ENCODE measurements at regions not wholly inside any gene's neighbourhood (a gene's known extent, or its start where the extent isn't known, plus 50 kb on each side); places are given as distances from the start of the nearest gene placed in this dataset.
"Not testable (repeated sequence)": the region's sequence is repeated elsewhere in the genome, so short reads cannot be mapped to it uniquely, and the experiment has no call there.

GRCh38 chr6:159421586-159421985, 252.4 kb downstream of the FNDC1 start:
- peaks cover 21% of the 10 kb centered on the region for H3K27me3 Mint-ChIP-seq
- H3K27ac Mint-ChIP-seq, result no peak overlapping the region
- H3K4me1 Mint-ChIP-seq (ENCODE audit: low read depth), result no peaks in the 10 kb centered on the region
- H3K9me3 Mint-ChIP-seq, result no peaks in the 10 kb centered on the region
- no peak overlapping the region for H3K4me3 Mint-ChIP-seq
- H3K36me3 Mint-ChIP-seq (ENCODE audit: low read depth), result no peaks in the 10 kb centered on the region

GRCh38 chr6:159418997-159419396, 249.8 kb downstream of the FNDC1 start:
- Mint-ChIP-seq H3K4me3 (no peak overlapping the region), H3K36me3 (ENCODE audit: low read depth) (no peaks in the 10 kb centered on the region), H3K9me3 (peaks cover 10% of the 10 kb centered on the region), H3K27ac (no peak overlapping the region), H3K27me3 (peaks cover 9% of the 10 kb centered on the region), H3K4me1 (ENCODE audit: low read depth) (no peaks in the 10 kb centered on the region)

- Mint-ChIP-seq H3K36me3 (ENCODE audit: low read depth) (no peaks in the 10 kb centered on the region), H3K9me3 (peaks cover 15% of the 10 kb centered on the region), H3K27ac (no peak overlapping the region)
Observed at GRCh38 chr6:159416891-159417560, 247.8 kb downstream of the FNDC1 start.

GRCh38 chr6:159415540-159415939, 246.3 kb downstream of the FNDC1 start:
- H3K9me3 Mint-ChIP-seq, result peaks cover 15% of the 10 kb centered on the region
- no peak overlapping the region for H3K27ac Mint-ChIP-seq
- no peak overlapping the region for H3K4me3 Mint-ChIP-seq
- H3K4me1 Mint-ChIP-seq (ENCODE audit: low read depth), result no peaks in the 10 kb centered on the region
- H3K27me3 Mint-ChIP-seq, result peaks cover 9% of the 10 kb centered on the region
- H3K36me3 Mint-ChIP-seq (ENCODE audit: low read depth), result no peaks in the 10 kb centered on the region

More at GRCh38 chr6:159416891-159417560, 247.8 kb downstream of the FNDC1 start:
- Mint-ChIP-seq H3K4me3 (no peak overlapping the region), H3K27me3 (peaks cover 9% of the 10 kb centered on the region), H3K4me1 (ENCODE audit: low read depth) (no peaks in the 10 kb centered on the region)

GRCh38 chr6:159414711-159415110, 245.5 kb downstream of the FNDC1 start:
- H3K4me1 Mint-ChIP-seq (ENCODE audit: low read depth), result no peaks in the 10 kb centered on the region
- H3K27me3 Mint-ChIP-seq, result peaks cover 7% of the 10 kb centered on the region
- no peak overlapping the region for H3K4me3 Mint-ChIP-seq
- no peak overlapping the region for H3K27ac Mint-ChIP-seq
- H3K36me3 Mint-ChIP-seq (ENCODE audit: low read depth), result no peaks in the 10 kb centered on the region
- H3K9me3 Mint-ChIP-seq, result peaks cover 15% of the 10 kb centered on the region

GRCh38 chr6:159407211-159407780, 238.1 kb downstream of the FNDC1 start:
- H3K4me3 Mint-ChIP-seq; H3K4me1 Mint-ChIP-seq (ENCODE audit: low read depth); H3K27me3 Mint-ChIP-seq; H3K9me3 Mint-ChIP-seq; H3K36me3 Mint-ChIP-seq (ENCODE audit: low read depth); H3K27ac Mint-ChIP-seq: not testable (repeated sequence)

- no peaks in the 10 kb centered on the region for H3K9me3 Mint-ChIP-seq
- no peaks in the 10 kb centered on the region for H3K4me1 Mint-ChIP-seq (ENCODE audit: low read depth)
- H3K27me3 Mint-ChIP-seq, result no peaks in the 10 kb centered on the region
- no peaks in the 10 kb centered on the region for H3K36me3 Mint-ChIP-seq (ENCODE audit: low read depth)
- no peak overlapping the region for H3K27ac Mint-ChIP-seq
- H3K4me3 Mint-ChIP-seq, result no peak overlapping the region
Observed at GRCh38 chr6:159404296-159404695, 235.1 kb downstream of the FNDC1 start.

- no peaks in the 10 kb centered on the region for H3K4me1 Mint-ChIP-seq (ENCODE audit: low read depth)
- no peaks in the 10 kb centered on the region for H3K9me3 Mint-ChIP-seq
- no peak overlapping the region for H3K4me3 Mint-ChIP-seq
- no peaks in the 10 kb centered on the region for H3K36me3 Mint-ChIP-seq (ENCODE audit: low read depth)
- no peak overlapping the region for H3K27ac Mint-ChIP-seq
- H3K27me3 Mint-ChIP-seq, result peaks cover 4% of the 10 kb centered on the region
Observed at GRCh38 chr6:159400826-159401225, 231.6 kb downstream of the FNDC1 start.

GRCh38 chr6:159399751-159400221, 230.6 kb downstream of the FNDC1 start:
- no peak overlapping the region for H3K4me3 Mint-ChIP-seq
- no peak overlapping the region for H3K27ac Mint-ChIP-seq
- H3K4me1 Mint-ChIP-seq (ENCODE audit: low read depth), result no peaks in the 10 kb centered on the region
- no peaks in the 10 kb centered on the region for H3K9me3 Mint-ChIP-seq
- peaks cover 9% of the 10 kb centered on the region for H3K27me3 Mint-ChIP-seq
- H3K36me3 Mint-ChIP-seq (ENCODE audit: low read depth), result no peaks in the 10 kb centered on the region

- peaks cover 4% of the 10 kb centered on the region for H3K9me3 Mint-ChIP-seq
- no peak overlapping the region for H3K4me3 Mint-ChIP-seq
- no peak overlapping the region for H3K27ac Mint-ChIP-seq
- H3K4me1 Mint-ChIP-seq (ENCODE audit: low read depth), result no peaks in the 10 kb centered on the region
- no peaks in the 10 kb centered on the region for H3K36me3 Mint-ChIP-seq (ENCODE audit: low read depth)
- peaks cover 18% of the 10 kb centered on the region for H3K27me3 Mint-ChIP-seq
Observed at GRCh38 chr6:159398633-159399032, 229.4 kb downstream of the FNDC1 start.

GRCh38 chr6:159397753-159398152, 228.6 kb downstream of the FNDC1 start:
- no peak overlapping the region for H3K27ac Mint-ChIP-seq

GRCh38 chr6:159395609-159396008, 226.4 kb downstream of the FNDC1 start:
- no peaks in the 10 kb centered on the region for H3K4me1 Mint-ChIP-seq (ENCODE audit: low read depth)
- peaks cover 27% of the 10 kb centered on the region for H3K27me3 Mint-ChIP-seq
- H3K27ac Mint-ChIP-seq, result no peak overlapping the region
- no peaks in the 10 kb centered on the region for H3K36me3 Mint-ChIP-seq (ENCODE audit: low read depth)
- no peak overlapping the region for H3K4me3 Mint-ChIP-seq
- peaks cover 4% of the 10 kb centered on the region for H3K9me3 Mint-ChIP-seq

More at GRCh38 chr6:159397753-159398152, 228.6 kb downstream of the FNDC1 start:
- no peaks in the 10 kb centered on the region for H3K4me1 Mint-ChIP-seq (ENCODE audit: low read depth)
- H3K36me3 Mint-ChIP-seq (ENCODE audit: low read depth), result no peaks in the 10 kb centered on the region
- peaks cover 4% of the 10 kb centered on the region for H3K9me3 Mint-ChIP-seq
- no peak overlapping the region for H3K4me3 Mint-ChIP-seq
- H3K27me3 Mint-ChIP-seq, result peaks cover 20% of the 10 kb centered on the region

- H3K27me3 Mint-ChIP-seq, result peaks cover 37% of the 10 kb centered on the region
- H3K4me1 Mint-ChIP-seq (ENCODE audit: low read depth); H3K9me3 Mint-ChIP-seq: not testable (repeated sequence)
Observed at GRCh38 chr6:159392695-159393094, 223.5 kb downstream of the FNDC1 start.

GRCh38 chr6:159390381-159390780, 221.2 kb downstream of the FNDC1 start:
- Mint-ChIP-seq H3K27ac (no peak overlapping the region), H3K36me3 (ENCODE audit: low read depth) (no peaks in the 10 kb centered on the region), H3K27me3 (peaks cover 36% of the 10 kb centered on the region)

More at GRCh38 chr6:159392695-159393094, 223.5 kb downstream of the FNDC1 start:
- H3K27ac Mint-ChIP-seq; H3K4me3 Mint-ChIP-seq; H3K36me3 Mint-ChIP-seq (ENCODE audit: low read depth): not testable (repeated sequence)

GRCh38 chr6:159389695-159390094, 220.5 kb downstream of the FNDC1 start:
- peaks cover 4% of the 10 kb centered on the region for H3K9me3 Mint-ChIP-seq
- H3K4me3 Mint-ChIP-seq, result no peak overlapping the region
- no peaks in the 10 kb centered on the region for H3K4me1 Mint-ChIP-seq (ENCODE audit: low read depth)
- H3K27ac Mint-ChIP-seq, result no peak overlapping the region
- peaks cover 33% of the 10 kb centered on the region for H3K27me3 Mint-ChIP-seq
- no peaks in the 10 kb centered on the region for H3K36me3 Mint-ChIP-seq (ENCODE audit: low read depth)

More at GRCh38 chr6:159390381-159390780, 221.2 kb downstream of the FNDC1 start:
- H3K4me1 Mint-ChIP-seq (ENCODE audit: low read depth), result no peaks in the 10 kb centered on the region
- H3K4me3 Mint-ChIP-seq, result no peak overlapping the region
- peaks cover 4% of the 10 kb centered on the region for H3K9me3 Mint-ChIP-seq

GRCh38 chr6:159380114-159380513, 210.9 kb downstream of the FNDC1 start:
- no peaks in the 10 kb centered on the region for H3K9me3 Mint-ChIP-seq
- no peak overlapping the region for H3K4me3 Mint-ChIP-seq
- no peaks in the 10 kb centered on the region for H3K36me3 Mint-ChIP-seq (ENCODE audit: low read depth)
- peaks cover 7% of the 10 kb centered on the region for H3K27me3 Mint-ChIP-seq
- no peak overlapping the region for H3K27ac Mint-ChIP-seq
- no peaks in the 10 kb centered on the region for H3K4me1 Mint-ChIP-seq (ENCODE audit: low read depth)

Measured in stimulated activated naive CD8-positive, alpha-beta T cell treated with anti-CD3 and anti-CD28 coated beads, Interleukin-15, Interleukin-2, amounts not matched to agents 100 ng/mL and 50 ng/mL, for 24 hours (primary cell).